A549 (cell line): ENCODE measurements at regions not wholly inside any gene's neighbourhood (a gene's known extent, or its start where the extent isn't known, plus 50 kb on each side); places are given as distances from the start of the nearest gene placed in this dataset.

ENCODE experiments used
- ATAC-seq, 2 experiments: fragments of 200-7000 bp in 1 of 2; fragments of >200 bp in 1 of 2; cut with Nextera tagmentation in 1 of 2; cut with Tn5 transposase in 1 of 2; 3 replicates each; pipeline versions ENCODE4 v1.8.0 to v1.9.1; 2018 to 2020; ENCODE audit warnings: mild to moderate bottlenecking in 1 of 2, moderate library complexity in 1 of 2
- CTCF ChIA-PET: fragments of 300-600 bp; sonication (Branson Sonifier 250); formaldehyde crosslinking; extraction: SDS; loops from one replicate; lab custom pipeline; 2021; ENCODE audit warnings: antibody characterized with exemption, inconsistent platforms; lab: Yijun Ruan, JAX
- POLR2A ChIA-PET: fragments of 350-600 bp; formaldehyde crosslinking; extraction: SDS; loops from one replicate; lab custom pipeline; 2021; ENCODE audit warnings: antibody characterized with exemption, inconsistent platforms; lab: Yijun Ruan, JAX
- DNase-seq, 2 experiments: peaks; one replicate each; pipeline versions ENCODE4 v3.0.0 to v3.0.0-alpha.2; 2011 to 2016; ENCODE audit warnings: low read depth in 1 of 2, low spot score in 1 of 2
- FAIRE-seq: peaks from 2 replicates; lab custom pipeline; 2011; peaks lifted over from hg19 to GRCh38; lab: Jason Lieb, UNC
- H3K27ac ChIP-seq, 2 experiments: fragments of >200 bp; sonication (Bioruptor Twin); formaldehyde crosslinking; 3 replicates each; pipeline ENCODE4 v1.5.1; 2016 to 2017
- H3K4me1 ChIP-seq: fragments of >200 bp; sonication (Bioruptor Twin); formaldehyde crosslinking; 3 replicates; pipeline ENCODE4 v1.6.1; 2016
- H3K4me2 ChIP-seq: fragments of >200 bp; sonication (Bioruptor Twin); formaldehyde crosslinking; 3 replicates; pipeline ENCODE4 v1.6.1; 2016
- H3K4me3 ChIP-seq: fragments of >200 bp; sonication (Bioruptor Twin); formaldehyde crosslinking; 3 replicates; pipeline ENCODE4 v1.5.1; 2016
- H3K9me3 ChIP-seq: fragments of >200 bp; sonication (Bioruptor Twin); formaldehyde crosslinking; 3 replicates; pipeline ENCODE4 v1.6.1; 2016
- BCL3 ChIP-seq: fragments of >200 bp; sonication (Bioruptor Twin); formaldehyde crosslinking; IDR thresholded peaks from 3 replicates; pipeline ENCODE4 v1.6.1; 2016
- EHF ChIP-seq: fragments of 250-450 bp; sonication (Bioruptor Pico); IDR thresholded peaks from 2 replicates; pipeline ENCODE4 v1.5.0; 2020; ENCODE audit warnings: mild to moderate bottlenecking
- EHMT2 ChIP-seq: fragments of 200-600 bp; sonication (generic); IDR thresholded peaks from 2 replicates; pipeline ENCODE4 v1.6.1; 2016; ENCODE audit warnings: antibody characterized with exemption, low read depth, mild to moderate bottlenecking, moderate library complexity
- ELK1 ChIP-seq: fragments of 150-350 bp; IDR thresholded peaks from 2 replicates; pipeline ENCODE4 v1.6.1; 2014; ENCODE audit warnings: low read depth, mild to moderate bottlenecking, low read length
- EP300 ChIP-seq, 2 experiments: fragments of >200 bp; sonication (Bioruptor Twin); formaldehyde crosslinking; IDR thresholded peaks; 2 replicates in 1 of 2; 3 replicates in 1 of 2; pipeline ENCODE4 v1.6.1; 2016 to 2017
- ESRRA ChIP-seq: fragments of 150-350 bp; IDR thresholded peaks from 2 replicates; pipeline ENCODE4 v1.6.1; 2014; ENCODE audit warnings: mild to moderate bottlenecking, low read length, borderline replicate concordance
- FOSL2 ChIP-seq, 2 experiments: fragments of 450-650 bp in 1 of 2; fragments of >200 bp in 1 of 2; sonication (Bioruptor Twin) in 1 of 2; formaldehyde crosslinking; IDR thresholded peaks; 2 replicates each; pipeline versions ENCODE4 v1.5.0 to v1.6.1; 2016 to 2020; ENCODE audit warnings: mild to moderate bottlenecking in 1 of 2, moderate library complexity in 1 of 2
- GATA3 ChIP-seq: IDR thresholded peaks from 2 replicates; pipeline ENCODE4 v1.6.1; 2012; ENCODE audit warnings: borderline replicate concordance
- HDAC2 ChIP-seq: fragments of 200-600 bp; sonication (generic); IDR thresholded peaks from 2 replicates; pipeline ENCODE4 v1.6.1; 2016
- HES2 ChIP-seq: fragments of >200 bp; sonication (Bioruptor Twin); formaldehyde crosslinking; IDR thresholded peaks from 2 replicates; pipeline ENCODE4 v1.6.1; 2016
- JUN ChIP-seq, 2 experiments: fragments of >200 bp; sonication (Bioruptor Twin); formaldehyde crosslinking; IDR thresholded peaks; 2 replicates in 1 of 2; 3 replicates in 1 of 2; pipeline ENCODE4 v1.6.1; 2016 to 2017
- KDM1A ChIP-seq: fragments of 200-600 bp; sonication (generic); IDR thresholded peaks from 2 replicates; pipeline ENCODE4 v1.6.1; 2016; ENCODE audit warnings: low read depth, mild to moderate bottlenecking
- KDM5A ChIP-seq: fragments of 200-600 bp; sonication (generic); IDR thresholded peaks from 2 replicates; pipeline ENCODE4 v1.6.1; 2016; ENCODE audit warnings: antibody characterized with exemption, mild to moderate bottlenecking
- MAZ ChIP-seq: fragments of 150-350 bp; IDR thresholded peaks from 2 replicates; pipeline ENCODE4 v1.6.1; 2014; ENCODE audit warnings: antibody characterized with exemption, low read depth, low read length, borderline replicate concordance
- PBX3 ChIP-seq: IDR thresholded peaks from 2 replicates; pipeline ENCODE4 v1.6.1; 2012
- RCOR1 ChIP-seq: fragments of 150-350 bp; IDR thresholded peaks from 2 replicates; pipeline ENCODE4 v1.6.1; 2014; ENCODE audit warnings: antibody characterized with exemption, low read length, low read depth
- RNF2 ChIP-seq: fragments of 200-600 bp; sonication (generic); IDR thresholded peaks from 2 replicates; pipeline ENCODE4 v1.6.1; 2016; ENCODE audit warnings: low read depth, mild to moderate bottlenecking, antibody characterized with exemption, moderate library complexity, borderline replicate concordance
- SMC3 ChIP-seq: fragments of >200 bp; sonication (Bioruptor Twin); formaldehyde crosslinking; IDR thresholded peaks from 3 replicates; pipeline ENCODE4 v1.6.1; 2018; ENCODE audit warnings: inconsistent platforms
- SREBF2 ChIP-seq: fragments of 450-650 bp; IDR thresholded peaks from 2 replicates; pipeline ENCODE4 v1.6.1; 2014; ENCODE audit warnings: mild to moderate bottlenecking, moderate library complexity
- TFCP2L1 ChIP-seq: fragments of 250-450 bp; sonication (Bioruptor Pico); IDR thresholded peaks from 2 replicates; pipeline ENCODE4 v1.5.0; 2021; ENCODE audit warnings: mild to moderate bottlenecking
- TP53 ChIP-seq: fragments of 250-450 bp; sonication (Bioruptor Pico); IDR thresholded peaks from 2 replicates; pipeline ENCODE4 v1.5.0; 2021; ENCODE audit warnings: mild to moderate bottlenecking, moderate library complexity
- USF2 ChIP-seq: fragments of 450-650 bp; IDR thresholded peaks from 2 replicates; pipeline ENCODE4 v1.6.1; 2014; ENCODE audit warnings: antibody characterized with exemption
- ZFP36 ChIP-seq: fragments of 450-650 bp; IDR thresholded peaks from 2 replicates; pipeline ENCODE4 v1.6.1; 2014; ENCODE audit warnings: borderline replicate concordance; ENCODE audit not compliant: partially characterized antibody
- ZNF302 ChIP-seq: fragments of 250-450 bp; sonication (Bioruptor Pico); IDR thresholded peaks from 2 replicates; pipeline ENCODE4 v1.9.0; 2021; ENCODE audit warnings: inconsistent platforms, mild to moderate bottlenecking, moderate library complexity
- WGBS: methylation state at CpG from one replicate; pipeline ENCODE4 v1.1.6; 2017; ENCODE audit errors: missing lambda C conversion rate; 5-methylcytosine and 5-hydroxymethylcytosine counted together

GRCh38 chr5:13248253-13248652, 696.2 kb downstream of the DNAH5 start:
- ATAC-seq (no peak), FAIRE-seq (no peak), DNase-seq (no peak)
- no peaks in the 10 kb centered on the region for H3K9me3 ChIP-seq
- H3K4me1 ChIP-seq = no peaks in the 10 kb centered on the region
- ChIA-PET POLR2A (no interaction called here), CTCF (interaction anchor here (1.5 kb wide), 1 partner anchor 20 kb away, joined by 5 read pairs; no protein-coding TSS in a partner anchor)
- 7% methylated on average over 3 of the region's 3 CpGs for WGBS
- H3K4me3 ChIP-seq = no peak overlapping the region
- H3K27ac ChIP-seq = no peak overlapping the region
- H3K4me2 ChIP-seq = no peak overlapping the region
- TF ChIP-seq SMC3 (no peak), PBX3 (no peak), RCOR1 (no peak), JUN (IDR thresholded peaks at IDR 0.05) (no peak), ELK1 (no peak), KDM5A (no peak), USF2 (no peak), ZNF302 (no peak), EHF (CRISPR knock-in tag) (no peak), MAZ (no peak), HES2 (no peak), HDAC2 (no peak), SREBF2 (no peak), FOSL2 (IDR thresholded peaks at IDR 0.05) (no peak), FOSL2 (CRISPR knock-in tag; IDR thresholded peaks at IDR 0.05) (no peak), TP53 (CRISPR knock-in tag) (no peak), EP300 (IDR thresholded peaks at IDR 0.05) (no peak), KDM1A (no peak), ZFP36 (no peak), GATA3 (no peak), TFCP2L1 (CRISPR knock-in tag) (no peak)

GRCh38 chr5:13246053-13246452, 698.4 kb downstream of the DNAH5 start:
- no peak for TF ChIP-seq ESRRA
- TF ChIP-seq RNF2 = no peak
- TF ChIP-seq EHMT2 = no peak
- no peak for TF ChIP-seq JUN (IDR thresholded peaks at IDR 0.05)
- TF ChIP-seq PBX3 = no peak
- TF ChIP-seq BCL3 = no peak
- ATAC-seq = no peak
- Histone ChIP-seq H3K4me1 (no peaks in the 10 kb centered on the region), H3K9me3 (no peaks in the 10 kb centered on the region), H3K4me3 (no peak overlapping the region), H3K27ac (no peak overlapping the region), H3K4me2 (no peak overlapping the region)
- no peak for FAIRE-seq
- CTCF ChIA-PET = no interaction called here
- no peak for DNase-seq
- POLR2A ChIA-PET = no interaction called here
- 32% methylated on average over 5 of the region's 5 CpGs for WGBS
